ENCODE measurements at regions not wholly inside any gene's neighbourhood (a gene's known extent, or its start where the extent isn't known, plus 50 kb on each side); places are given as distances from the start of the nearest gene placed in this dataset.

GRCh38 chr6:108737594-108738546 is 110.4 kb upstream of the ARMC2 start:
- no peaks in the 10 kb centered on the region for H4K20me1 ChIP-seq (ENCODE audit: insufficient read depth, poor library complexity, severe bottlenecking)
- H3K4me2 ChIP-seq = no peak overlapping the region
- peak overlapping the region; percentile 49 for H3K27ac ChIP-seq
- no peaks in the 10 kb centered on the region for H3K36me3 ChIP-seq (replicated peaks; ENCODE audit: insufficient read depth, low read depth)
- no peak overlapping the region for H3K4me3 ChIP-seq
- DNase-seq (ENCODE audit: low spot score) = peak; percentile 77
- no peaks in the 10 kb centered on the region for H3K27me3 ChIP-seq
- no peaks in the 10 kb centered on the region for H3K9me2 ChIP-seq (replicated peaks; ENCODE audit: insufficient read depth)
- 82% methylated on average over 18 of the region's 18 CpGs for WGBS (ENCODE audit: low lambda C conversion rate, missing lambda C conversion rate)
- TF ChIP-seq EZH2 (IDR thresholded peaks at IDR 0.05; ENCODE audit: borderline replicate concordance) (no peak), EZH2phosphoT487 (IDR thresholded peaks at IDR 0.05; ENCODE audit: low read depth, severe bottlenecking, unreplicated experiment) (no peak), CTCF (IDR thresholded peaks at IDR 0.05; ENCODE audit: poor library complexity) (no peak)
- no peaks in the 10 kb centered on the region for H3K79me2 ChIP-seq
- peaks cover 9% of the 10 kb centered on the region for H3K4me1 ChIP-seq (ENCODE audit: insufficient read depth)
- no peaks in the 10 kb centered on the region for H3K9me3 ChIP-seq (ENCODE audit: low read depth)
- no peak overlapping the region for H2AFZ ChIP-seq

- Histone ChIP-seq H3K27ac (no peak overlapping the region), H3K27me3 (no peaks in the 10 kb centered on the region), H3K9me3 (ENCODE audit: low read depth) (no peaks in the 10 kb centered on the region), H3K4me3 (no peak overlapping the region), H3K4me2 (no peak overlapping the region), H3K9me2 (replicated peaks; ENCODE audit: insufficient read depth) (no peaks in the 10 kb centered on the region), H3K36me3 (replicated peaks; ENCODE audit: insufficient read depth, low read depth) (no peaks in the 10 kb centered on the region), H3K4me1 (ENCODE audit: insufficient read depth) (peaks cover 9% of the 10 kb centered on the region), H3K79me2 (no peaks in the 10 kb centered on the region), H4K20me1 (ENCODE audit: insufficient read depth, poor library complexity, severe bottlenecking) (no peaks in the 10 kb centered on the region), H2AFZ (no peak overlapping the region)
- TF ChIP-seq EZH2 (IDR thresholded peaks at IDR 0.05; ENCODE audit: borderline replicate concordance) (no peak), CTCF (IDR thresholded peaks at IDR 0.05; ENCODE audit: poor library complexity) (no peak), EZH2phosphoT487 (IDR thresholded peaks at IDR 0.05; ENCODE audit: low read depth, severe bottlenecking, unreplicated experiment) (no peak)
- no peak for DNase-seq (ENCODE audit: low spot score)
- 85% methylated on average over 16 of the region's 16 CpGs for WGBS (ENCODE audit: low lambda C conversion rate, missing lambda C conversion rate)
Observed at GRCh38 chr6:108738684-108739416, 109.4 kb upstream of the ARMC2 start.

- Histone ChIP-seq H3K36me3 (replicated peaks; ENCODE audit: insufficient read depth, low read depth) (no peaks in the 10 kb centered on the region), H3K9me2 (replicated peaks; ENCODE audit: insufficient read depth) (no peaks in the 10 kb centered on the region), H2AFZ (no peak overlapping the region), H3K4me2 (no peak overlapping the region), H4K20me1 (ENCODE audit: insufficient read depth, poor library complexity, severe bottlenecking) (no peaks in the 10 kb centered on the region), H3K4me1 (ENCODE audit: insufficient read depth) (peaks cover 5% of the 10 kb centered on the region), H3K27me3 (no peaks in the 10 kb centered on the region), H3K9me3 (ENCODE audit: low read depth) (no peaks in the 10 kb centered on the region), H3K27ac (no peak overlapping the region), H3K79me2 (no peaks in the 10 kb centered on the region), H3K4me3 (no peak overlapping the region)
- WGBS (ENCODE audit: low lambda C conversion rate, missing lambda C conversion rate) = 82% methylated on average over 10 of the region's 10 CpGs
- TF ChIP-seq CTCF (IDR thresholded peaks at IDR 0.05; ENCODE audit: poor library complexity) (no peak), EZH2phosphoT487 (IDR thresholded peaks at IDR 0.05; ENCODE audit: low read depth, severe bottlenecking, unreplicated experiment) (no peak), EZH2 (IDR thresholded peaks at IDR 0.05; ENCODE audit: borderline replicate concordance) (no peak)
- DNase-seq (ENCODE audit: low spot score) = no peak
Observed at GRCh38 chr6:108739496-108740330, 108.5 kb upstream of the ARMC2 start.

Measured in hepatocyte (in vitro differentiated cells).